Stimulated activated CD8-positive, alpha-beta memory T cell treated with anti-CD3 and anti-CD28 coated beads, Interleukin-2, amount 100 ng/mL, for 48 hours (primary cell): ENCODE measurements at regions not wholly inside any gene's neighbourhood (a gene's known extent, or its start where the extent isn't known, plus 50 kb on each side); places are given as distances from the start of the nearest gene placed in this dataset.

Experiments
- DNase-seq, 2 donors: peaks; one replicate each; pipeline ENCODE4 v3.0.0-alpha.2; 2020; ENCODE audit warnings: low read depth in 2 of 2

DNA sequence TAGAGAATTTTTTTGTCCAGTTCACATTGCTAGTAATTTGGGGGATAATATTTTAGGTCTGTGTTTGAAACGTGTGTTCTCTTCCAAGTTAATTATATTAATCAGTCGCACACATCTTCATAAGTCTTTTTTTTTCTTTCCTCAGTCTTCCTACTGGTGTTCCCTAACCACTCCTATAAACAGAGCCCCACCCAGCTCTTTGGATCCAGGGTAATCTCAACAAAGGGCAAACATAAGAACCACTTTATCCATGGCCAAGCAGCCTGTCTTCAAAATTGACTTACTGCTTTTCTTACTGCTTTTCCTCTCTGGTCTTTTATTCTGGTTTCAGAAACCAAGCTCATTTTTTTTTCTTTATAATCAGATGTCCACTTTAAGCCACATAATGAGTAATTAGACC is 266.8 kb upstream of the NECTIN3 start:
- DNase-seq = no peak

DNA sequence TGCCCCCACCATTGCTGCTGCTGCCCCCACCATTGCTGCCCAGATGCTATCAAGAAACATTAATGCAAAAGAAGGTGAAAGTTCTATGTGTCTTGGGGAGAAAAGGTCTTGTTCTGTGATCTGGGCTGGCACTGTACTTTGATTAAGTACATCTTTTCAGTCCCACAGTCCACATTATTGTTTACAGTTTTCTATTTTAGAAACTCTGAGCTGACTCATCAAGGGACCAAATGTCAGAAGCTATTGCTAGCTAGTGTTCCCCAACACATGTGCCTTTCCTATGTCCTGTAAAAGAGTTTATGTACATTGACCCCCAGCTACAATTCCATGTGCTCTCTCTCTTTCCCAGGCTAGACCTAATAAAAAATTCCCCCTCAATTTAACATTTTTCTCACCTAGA is 264.7 kb upstream of the NECTIN3 start:
- no peak for DNase-seq

DNA sequence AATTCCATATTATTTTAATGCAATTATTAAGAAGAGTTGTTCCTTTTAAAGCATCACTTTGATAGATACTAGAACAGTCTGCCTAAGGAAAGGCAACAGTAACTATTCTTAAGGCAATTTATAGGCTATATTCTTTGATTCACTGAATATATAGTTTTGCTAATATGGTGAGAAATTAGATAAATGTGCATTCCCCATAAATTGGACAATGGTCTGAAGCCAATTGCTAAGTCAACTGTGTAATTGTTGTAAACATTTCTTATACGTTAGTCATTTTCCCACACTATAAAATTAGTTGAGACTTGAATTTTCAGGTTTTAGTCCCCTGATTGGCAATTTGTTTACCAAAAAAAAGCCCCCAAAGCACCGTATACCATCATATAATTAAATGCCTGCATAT is 263.0 kb upstream of the NECTIN3 start:
- no peak for DNase-seq

DNA sequence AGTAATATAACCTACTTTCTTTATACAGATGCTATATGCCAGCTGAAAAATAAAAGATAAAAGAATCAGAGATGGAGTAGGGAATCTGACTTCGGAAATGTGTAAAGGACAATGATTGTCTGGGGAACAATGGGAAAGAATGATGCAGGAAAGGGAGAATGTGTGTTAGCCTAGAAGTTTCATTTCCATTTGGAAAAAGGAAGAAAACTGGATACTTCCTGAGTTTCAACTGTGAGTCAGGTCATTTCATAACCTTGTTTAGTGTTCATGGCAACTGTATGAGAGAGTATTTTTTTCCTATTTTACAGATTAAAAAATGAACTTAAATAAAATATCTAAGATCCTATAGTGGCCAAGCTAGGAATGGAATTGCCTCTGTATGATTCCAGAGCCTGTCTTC is 261.3 kb upstream of the NECTIN3 start:
- DNase-seq = no peak

DNA sequence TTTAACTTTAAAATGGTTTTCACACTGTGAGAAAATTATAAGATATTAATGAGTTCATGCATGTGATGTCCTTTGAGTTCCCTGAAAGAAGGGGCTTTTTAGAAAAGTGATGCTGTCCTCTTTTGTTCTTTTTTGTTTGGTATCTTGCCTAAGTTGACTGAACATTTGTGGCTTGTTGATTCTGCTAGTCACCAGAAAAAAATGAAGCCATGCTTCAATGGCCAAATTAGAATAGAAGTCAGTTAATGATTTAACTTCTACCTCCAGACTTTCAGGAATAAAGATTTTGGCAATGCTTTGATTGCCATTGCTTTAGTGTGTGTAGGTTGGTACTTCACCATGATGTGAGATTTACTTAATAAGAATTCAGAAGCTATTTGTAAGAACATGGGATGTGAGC is 260.6 kb upstream of the NECTIN3 start:
- no peak for DNase-seq

DNA sequence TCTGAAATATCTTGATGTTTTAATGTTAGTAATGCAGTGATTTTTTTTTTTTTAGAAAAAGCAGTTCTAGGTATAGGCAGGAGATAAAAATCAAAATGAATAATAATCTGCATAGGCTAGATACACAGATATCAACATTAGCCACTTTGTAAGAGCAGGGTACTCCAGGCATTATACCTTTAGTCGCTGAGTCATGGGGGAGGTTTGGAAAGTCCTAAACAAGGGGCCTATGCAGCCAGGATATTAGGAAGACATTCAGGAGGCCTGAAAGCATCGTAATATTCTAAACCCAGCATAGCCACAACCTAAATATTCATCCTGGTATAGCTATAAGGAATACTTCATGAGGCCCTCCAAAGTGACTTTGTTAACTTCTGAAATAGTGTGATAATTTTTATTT is 258.1 kb upstream of the NECTIN3 start:
- DNase-seq = no peak

- peak; percentile 36 to 50 for DNase-seq
Observed at GRCh38 chr3:110814170-110815007, 257.2 kb upstream of the NECTIN3 start.

- no peak for DNase-seq
Observed at GRCh38 chr3:110815008-110815583, 256.5 kb upstream of the NECTIN3 start.

GRCh38 chr3:110816008-110816407 is 255.6 kb upstream of the NECTIN3 start:
- no peak for DNase-seq

DNA sequence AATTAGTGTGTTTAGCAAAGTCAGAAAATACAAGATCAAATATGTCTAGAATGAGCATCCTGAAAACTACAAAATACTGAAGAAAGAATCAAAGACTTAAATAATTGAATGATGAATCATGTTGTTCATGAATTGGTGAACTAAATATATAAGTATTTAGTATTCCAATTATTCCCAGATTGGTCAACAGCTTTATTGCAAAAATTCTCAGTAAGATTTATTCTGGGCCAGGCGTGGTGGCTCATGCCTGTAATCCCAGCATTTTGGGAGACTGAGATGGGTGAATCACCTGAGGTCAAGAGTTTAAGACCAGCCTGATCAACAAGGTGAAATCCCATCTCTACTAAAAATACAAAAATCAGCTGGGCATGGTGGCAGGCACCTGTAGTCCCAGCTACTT is 250.0 kb upstream of the NECTIN3 start:
- DNase-seq = no peak

DNA sequence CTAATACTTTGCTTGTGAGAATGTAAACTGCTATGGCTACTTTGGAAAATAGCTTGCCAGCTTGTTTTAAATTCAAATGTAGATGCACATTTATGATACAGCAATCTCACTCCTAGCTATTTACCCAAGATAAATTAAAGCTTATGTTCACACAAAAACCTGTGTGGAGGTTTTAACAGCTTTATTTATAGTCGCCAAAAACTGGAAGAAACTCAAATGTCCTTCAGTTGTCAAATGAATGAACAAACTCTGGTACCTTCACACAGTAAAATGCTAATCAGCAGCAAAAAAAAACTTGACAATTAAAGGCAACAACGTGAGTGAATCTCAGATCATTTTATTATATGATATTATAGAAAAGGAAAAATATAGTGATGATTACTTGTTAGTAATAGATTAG is 248.6 kb upstream of the NECTIN3 start:
- no peak for DNase-seq

GRCh38 chr3:110846971-110847370 is 224.6 kb upstream of the NECTIN3 start:
- no peak for DNase-seq

- DNase-seq = no peak
Observed at GRCh38 chr3:110849064-110849463, 222.6 kb upstream of the NECTIN3 start.

DNA sequence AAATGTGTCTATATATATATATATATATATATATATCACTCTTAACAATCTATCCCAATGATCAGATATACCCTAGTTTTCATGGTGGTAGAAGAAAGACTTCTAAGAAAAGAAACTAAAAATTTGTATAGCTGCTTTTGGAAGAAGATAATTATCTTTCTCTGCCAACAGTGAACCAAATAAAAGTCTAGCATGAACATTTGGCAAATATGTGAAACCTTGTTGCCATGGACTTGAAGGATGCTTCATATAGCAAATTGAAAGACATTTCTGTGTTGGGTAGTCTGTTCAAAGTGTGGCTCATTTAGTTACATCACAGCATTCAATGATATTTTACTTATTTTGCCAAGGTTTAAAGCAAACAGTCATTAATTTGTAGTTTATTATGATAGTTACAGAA is 219.9 kb upstream of the NECTIN3 start:
- DNase-seq = no peak

- no peak for DNase-seq
Observed at GRCh38 chr3:110855207-110855606, 216.4 kb upstream of the NECTIN3 start.

DNA sequence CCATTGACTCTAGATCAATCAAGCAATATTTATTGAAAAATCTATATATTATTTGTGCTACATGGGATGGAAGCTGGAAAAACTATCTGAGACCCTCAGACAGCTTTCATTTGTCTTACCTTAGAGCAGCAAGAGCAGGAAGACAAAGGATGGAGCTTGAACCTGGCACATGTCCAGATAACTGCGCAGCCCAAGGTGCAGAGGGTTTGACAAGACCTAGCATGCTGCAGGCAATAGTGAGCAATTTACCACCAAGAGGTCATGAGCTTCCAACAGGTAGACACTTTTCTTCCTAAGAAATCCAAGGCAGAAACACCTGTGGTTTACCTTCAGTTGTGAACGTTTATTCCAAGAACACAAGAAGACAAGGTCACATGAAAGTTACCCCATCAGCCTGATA is 214.7 kb upstream of the NECTIN3 start:
- DNase-seq = no peak

GRCh38 chr3:110858549-110858948 is 213.1 kb upstream of the NECTIN3 start:
- no peak for DNase-seq

DNA sequence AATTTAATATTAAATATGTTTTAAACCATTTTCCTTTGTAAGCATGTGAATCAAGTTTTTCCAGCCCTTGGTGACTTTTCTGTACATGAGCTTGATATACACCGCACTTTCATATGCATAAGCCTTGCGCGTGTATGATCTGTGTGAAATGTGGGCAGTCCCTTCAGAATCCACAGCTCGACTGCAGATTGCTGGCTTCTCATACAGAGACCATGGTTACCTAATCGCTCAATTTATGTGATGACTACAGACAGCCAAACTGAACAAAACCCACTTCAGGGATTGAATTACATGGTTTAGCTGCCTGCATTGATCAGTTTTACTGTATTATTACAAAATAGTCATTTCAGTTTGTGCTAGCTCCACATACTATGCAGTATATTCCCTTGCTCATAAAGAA is 212.3 kb upstream of the NECTIN3 start:
- DNase-seq = no peak

GRCh38 chr3:110859993-110860392 is 211.6 kb upstream of the NECTIN3 start:
- DNase-seq = no peak

DNA sequence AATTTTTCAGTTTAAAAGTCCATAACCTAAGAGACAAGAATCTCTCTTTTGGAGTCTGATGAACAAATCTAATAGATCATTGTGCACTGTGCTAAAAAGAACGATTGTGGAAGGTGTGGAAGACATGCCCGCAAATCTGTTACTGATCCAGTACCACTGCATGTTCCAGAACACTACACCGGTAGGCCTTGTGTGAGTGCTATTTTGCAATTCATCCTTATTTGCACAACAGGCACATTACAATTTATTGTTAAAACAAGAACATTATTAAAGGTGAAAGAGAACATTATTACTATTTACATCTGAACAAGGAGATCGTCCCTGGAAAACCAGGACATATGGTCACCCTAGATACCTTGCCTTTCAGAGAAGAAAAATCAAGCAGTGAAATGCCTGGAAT is 205.7 kb upstream of the NECTIN3 start:
- no peak for DNase-seq

GRCh38 chr3:110868106-110868505 is 203.5 kb upstream of the NECTIN3 start:
- DNase-seq = no peak

DNA sequence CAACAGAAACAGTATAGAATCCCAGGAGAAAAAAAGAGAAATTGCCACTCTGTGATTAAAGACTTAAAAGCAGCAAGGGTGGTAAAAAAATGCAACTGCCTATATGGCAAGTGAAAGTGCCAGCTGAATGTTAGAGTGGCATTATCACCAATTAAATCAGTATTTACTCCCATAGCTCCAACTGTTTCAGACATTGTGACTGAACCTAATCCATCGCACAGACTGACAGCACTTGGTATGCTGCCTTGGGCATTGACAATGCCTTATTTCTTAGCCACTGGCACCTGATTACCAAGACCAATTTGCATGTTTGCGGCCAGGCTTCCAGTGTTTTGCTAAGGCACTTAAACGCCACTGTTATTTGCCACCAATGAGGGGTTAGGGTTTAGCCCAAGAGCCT is 201.9 kb upstream of the NECTIN3 start:
- DNase-seq = no peak

DNA sequence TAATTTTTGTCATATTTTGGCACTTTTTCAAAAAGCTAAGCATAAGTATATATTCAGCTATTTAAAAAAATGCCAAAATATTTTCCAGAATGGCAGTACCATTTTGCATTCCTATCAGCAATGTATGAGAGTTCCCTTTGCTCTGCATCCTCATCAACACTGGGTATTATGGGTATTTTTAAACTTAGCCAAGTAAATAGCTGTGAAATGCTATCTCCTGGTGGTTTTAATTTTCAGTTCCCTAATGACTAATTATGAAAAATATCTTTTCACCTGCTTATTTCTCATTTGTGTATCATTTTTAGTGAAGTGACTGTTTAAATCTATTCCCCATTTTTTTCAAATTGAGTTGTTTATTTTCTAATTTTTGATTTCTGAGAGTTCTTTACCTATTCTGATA is 199.7 kb upstream of the NECTIN3 start:
- no peak for DNase-seq

- DNase-seq = no peak
Observed at GRCh38 chr3:110878692-110879091, 192.9 kb upstream of the NECTIN3 start.
